ENCODE measurements at regions not wholly inside any gene's neighbourhood (a gene's known extent, or its start where the extent isn't known, plus 50 kb on each side); places are given as distances from the start of the nearest gene placed in this dataset.

DNA sequence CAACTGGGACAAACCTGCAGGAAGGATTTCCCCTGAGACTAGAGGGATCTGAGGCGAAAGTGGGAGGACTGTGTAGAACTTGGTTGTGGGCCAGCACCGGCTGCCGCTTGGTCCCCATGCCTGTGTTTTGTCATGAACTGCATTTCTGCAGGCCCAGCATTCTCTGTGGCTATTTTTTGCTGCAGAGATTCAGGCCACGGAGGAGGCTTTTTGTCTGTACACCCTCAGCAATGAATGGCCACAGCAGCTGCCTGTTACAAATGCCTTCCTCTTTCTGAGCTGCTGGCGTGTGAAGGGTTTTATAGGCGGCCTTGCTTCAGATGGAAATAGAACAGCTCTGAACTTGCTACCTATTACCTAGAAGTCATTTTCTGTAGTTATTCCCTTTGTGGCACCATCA is 164.4 kb downstream of the SH2D4B start:
- peaks cover 4% of the 10 kb centered on the region for H3K9me3 ChIP-seq
- H3K36me3 ChIP-seq, result no peaks in the 10 kb centered on the region
- no peak overlapping the region for H3K4me3 ChIP-seq
- no peak for DNase-seq (ENCODE audit: low spot score in 2 of 2)
- H3K27ac ChIP-seq, result no peak overlapping the region
- no peaks in the 10 kb centered on the region for H3K27me3 ChIP-seq
- TF ChIP-seq POLR2A (IDR thresholded peaks at IDR 0.05) (no peak), EP300 (IDR thresholded peaks at IDR 0.05) (no peak)
- H3K4me1 ChIP-seq, result no peaks in the 10 kb centered on the region
- 75% methylated on average over 6 of the region's 6 CpGs for WGBS

DNA sequence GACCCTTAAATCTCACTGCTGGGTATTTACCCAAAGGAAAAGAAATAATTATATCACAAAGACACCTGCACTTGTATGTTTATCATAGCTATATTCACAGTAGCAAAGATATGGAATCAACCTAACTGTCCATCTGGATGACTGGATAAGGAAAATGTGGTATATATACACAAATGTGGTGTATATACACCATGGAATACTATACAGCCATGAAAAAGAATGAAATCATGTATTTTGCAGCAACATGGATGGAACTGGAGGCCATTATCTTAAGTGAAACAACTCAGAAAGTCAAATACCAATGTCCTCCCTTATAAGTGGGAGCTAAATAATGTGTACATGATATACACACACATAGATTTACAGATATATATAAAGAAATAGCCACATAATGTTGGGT is 168.2 kb downstream of the SH2D4B start:
- H3K9me3 ChIP-seq, result peaks cover 4% of the 10 kb centered on the region
- H3K27ac ChIP-seq, result no peak overlapping the region
- no peaks in the 10 kb centered on the region for H3K4me1 ChIP-seq
- no peaks in the 10 kb centered on the region for H3K27me3 ChIP-seq
- TF ChIP-seq, protein P1, sequence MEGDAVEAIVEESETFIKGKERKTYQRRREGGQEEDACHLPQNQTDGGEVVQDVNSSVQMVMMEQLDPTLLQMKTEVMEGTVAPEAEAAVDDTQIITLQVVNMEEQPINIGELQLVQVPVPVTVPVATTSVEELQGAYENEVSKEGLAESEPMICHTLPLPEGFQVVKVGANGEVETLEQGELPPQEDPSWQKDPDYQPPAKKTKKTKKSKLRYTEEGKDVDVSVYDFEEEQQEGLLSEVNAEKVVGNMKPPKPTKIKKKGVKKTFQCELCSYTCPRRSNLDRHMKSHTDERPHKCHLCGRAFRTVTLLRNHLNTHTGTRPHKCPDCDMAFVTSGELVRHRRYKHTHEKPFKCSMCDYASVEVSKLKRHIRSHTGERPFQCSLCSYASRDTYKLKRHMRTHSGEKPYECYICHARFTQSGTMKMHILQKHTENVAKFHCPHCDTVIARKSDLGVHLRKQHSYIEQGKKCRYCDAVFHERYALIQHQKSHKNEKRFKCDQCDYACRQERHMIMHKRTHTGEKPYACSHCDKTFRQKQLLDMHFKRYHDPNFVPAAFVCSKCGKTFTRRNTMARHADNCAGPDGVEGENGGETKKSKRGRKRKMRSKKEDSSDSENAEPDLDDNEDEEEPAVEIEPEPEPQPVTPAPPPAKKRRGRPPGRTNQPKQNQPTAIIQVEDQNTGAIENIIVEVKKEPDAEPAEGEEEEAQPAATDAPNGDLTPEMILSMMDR (IDR thresholded peaks at IDR 0.05), result no peak
- no peak for TF ChIP-seq POLR2A (IDR thresholded peaks at IDR 0.05)
- no peak for TF ChIP-seq EP300 (IDR thresholded peaks at IDR 0.05)
- TF ChIP-seq POLR2AphosphoS5 (IDR thresholded peaks at IDR 0.05), result no peak
- DNase-seq (ENCODE audit: low spot score in 2 of 2), result no peak
- H3K4me3 ChIP-seq, result no peak overlapping the region
- H3K36me3 ChIP-seq, result no peaks in the 10 kb centered on the region

DNA sequence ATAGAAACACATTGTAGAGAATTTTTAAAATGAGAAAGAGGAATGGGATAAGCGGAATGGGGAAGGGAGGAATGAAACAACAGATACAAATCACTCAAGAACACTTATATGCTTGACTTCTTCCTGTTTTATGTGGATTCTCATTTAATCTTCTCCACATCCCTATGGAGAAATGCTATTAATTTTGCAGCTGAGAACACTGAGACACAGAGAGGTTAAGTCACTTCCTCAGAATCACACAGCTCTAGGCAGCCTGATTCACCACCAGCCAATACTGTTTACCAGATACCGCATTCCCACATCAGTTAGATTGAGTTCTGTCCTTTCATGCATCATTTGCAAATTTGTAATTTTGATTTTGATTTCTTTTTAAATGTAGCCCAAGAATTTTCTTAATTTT is 170.5 kb downstream of the SH2D4B start:
- Histone ChIP-seq H3K27me3 (no peaks in the 10 kb centered on the region), H3K9me3 (peaks cover 4% of the 10 kb centered on the region), H3K4me1 (no peaks in the 10 kb centered on the region), H3K27ac (no peak overlapping the region), H3K4me3 (no peak overlapping the region), H3K36me3 (no peaks in the 10 kb centered on the region)
- no peak for DNase-seq (ENCODE audit: low spot score in 2 of 2)
- TF ChIP-seq EP300 (IDR thresholded peaks at IDR 0.05) (no peak), POLR2A (IDR thresholded peaks at IDR 0.05) (no peak), POLR2AphosphoS5 (IDR thresholded peaks at IDR 0.05) (no peak)
- TF ChIP-seq, protein P1 (IDR thresholded peaks at IDR 0.05), result no peak
- WGBS, result 88% methylated on average over 2 of the region's 2 CpGs

DNA sequence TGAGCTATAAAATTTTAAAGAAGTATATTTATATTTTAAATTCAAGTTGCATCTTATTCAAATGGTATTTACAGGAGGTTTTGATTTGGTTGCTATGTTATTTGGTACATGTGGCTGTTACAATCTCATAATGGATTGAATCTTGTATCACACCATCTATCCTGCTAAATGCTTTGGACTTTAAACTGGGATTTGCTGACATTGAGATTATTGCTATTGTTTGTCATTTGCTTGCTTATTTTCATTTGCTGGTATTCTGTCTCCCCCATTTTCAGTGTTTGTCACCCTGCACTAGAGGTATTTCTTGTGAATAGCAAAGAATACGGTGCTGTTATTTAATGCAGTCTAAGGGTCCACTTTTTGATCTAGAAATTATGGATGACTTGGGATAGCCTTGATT is 171.1 kb downstream of the SH2D4B start:
- H3K27ac ChIP-seq, result no peak overlapping the region
- TF ChIP-seq POLR2A (IDR thresholded peaks at IDR 0.05) (no peak), POLR2AphosphoS5 (IDR thresholded peaks at IDR 0.05) (no peak), EP300 (IDR thresholded peaks at IDR 0.05) (no peak)
- TF ChIP-seq, protein P1 (IDR thresholded peaks at IDR 0.05), result no peak
- DNase-seq (ENCODE audit: low spot score in 2 of 2), result no peak
- H3K4me1 ChIP-seq, result no peaks in the 10 kb centered on the region
- H3K27me3 ChIP-seq, result no peaks in the 10 kb centered on the region
- no peaks in the 10 kb centered on the region for H3K36me3 ChIP-seq
- no peak overlapping the region for H3K4me3 ChIP-seq
- H3K9me3 ChIP-seq, result peaks cover 4% of the 10 kb centered on the region
- WGBS, result 86% methylated on average over 1 of the region's 1 CpG

DNA sequence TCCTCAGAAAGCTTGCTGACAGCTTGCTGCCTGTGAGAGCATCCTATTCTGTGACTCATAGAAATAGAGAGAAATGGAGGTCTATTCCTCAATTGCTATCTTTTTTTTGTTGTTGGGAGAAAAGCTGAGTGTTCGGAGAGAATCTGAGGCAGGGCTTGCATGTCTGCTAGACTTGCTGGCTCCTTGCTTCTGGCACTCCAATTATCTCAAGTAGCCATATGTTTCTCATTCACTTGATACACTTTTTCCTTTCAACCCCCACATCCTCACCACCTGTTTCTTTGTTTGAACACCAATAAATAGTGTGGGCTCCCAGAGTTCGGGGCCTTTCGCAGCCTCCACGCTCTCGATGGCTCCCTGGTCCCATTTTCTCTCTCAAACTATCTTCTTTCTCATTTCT is 172.2 kb downstream of the SH2D4B start:
- TF ChIP-seq POLR2AphosphoS5 (IDR thresholded peaks at IDR 0.05) (no peak), POLR2A (IDR thresholded peaks at IDR 0.05) (no peak), EP300 (IDR thresholded peaks at IDR 0.05) (no peak)
- TF ChIP-seq, protein P1 (IDR thresholded peaks at IDR 0.05), result no peak
- Histone ChIP-seq H3K4me3 (no peak overlapping the region), H3K9me3 (peaks cover 4% of the 10 kb centered on the region), H3K27ac (no peak overlapping the region), H3K27me3 (no peaks in the 10 kb centered on the region), H3K4me1 (no peaks in the 10 kb centered on the region), H3K36me3 (no peaks in the 10 kb centered on the region)
- no peak for DNase-seq (ENCODE audit: low spot score in 2 of 2)
- 80% methylated on average over 5 of the region's 5 CpGs for WGBS

DNA sequence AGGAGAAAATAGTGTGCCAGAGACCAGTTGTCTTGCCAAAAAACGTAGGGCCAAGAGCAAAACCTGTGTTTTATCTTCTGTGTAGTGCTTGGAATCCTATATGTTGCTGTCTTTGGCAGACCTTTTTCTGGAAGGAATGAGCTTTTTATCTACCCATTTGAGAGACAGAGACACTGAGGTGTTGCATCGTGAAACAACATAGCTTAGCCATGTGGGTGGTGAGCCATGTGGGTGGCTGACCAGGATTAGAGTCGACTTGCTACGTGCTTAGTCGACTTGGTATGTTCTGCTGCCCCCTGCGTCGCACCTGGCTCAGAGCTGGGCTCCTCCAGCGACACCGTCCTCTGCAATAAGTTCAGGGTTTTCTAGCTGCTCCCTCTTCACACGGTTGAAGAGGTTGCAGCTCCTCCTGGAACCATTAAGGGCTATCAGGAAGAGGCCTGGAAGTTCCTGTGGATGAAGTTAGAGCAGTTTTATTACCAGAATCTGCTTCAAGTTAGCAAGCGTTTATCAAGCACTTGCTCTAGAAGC is 175.8 kb downstream of the SH2D4B start:
- 76% methylated on average over 11 of the region's 11 CpGs for WGBS
- DNase-seq (ENCODE audit: low spot score in 2 of 2), result no peak
- Histone ChIP-seq H3K4me3 (no peak overlapping the region), H3K36me3 (no peaks in the 10 kb centered on the region), H3K4me1 (no peaks in the 10 kb centered on the region), H3K27ac (no peak overlapping the region), H3K9me3 (no peaks in the 10 kb centered on the region), H3K27me3 (no peaks in the 10 kb centered on the region)
- TF ChIP-seq POLR2A (IDR thresholded peaks at IDR 0.05) (no peak), POLR2AphosphoS5 (IDR thresholded peaks at IDR 0.05) (no peak), EP300 (IDR thresholded peaks at IDR 0.05) (no peak)
- TF ChIP-seq, protein P1 (IDR thresholded peaks at IDR 0.05), result no peak
